OCI-LY1 (cell line): ENCODE measurements at regions not wholly inside any gene's neighbourhood (a gene's known extent, or its start where the extent isn't known, plus 50 kb on each side); places are given as distances from the start of the nearest gene placed in this dataset.

Experiments used
- H2AFZ ChIP-seq: fragments of 200-600 bp; sonication (generic), shearing (Covaris generic); 2 replicates; pipeline ENCODE4 v1.6.0; 2014; ENCODE audit warnings: antibody characterized with exemption, mild to moderate bottlenecking, low read length
- H3F3A ChIP-seq: fragments of 200-600 bp; sonication (generic), shearing (Covaris generic); 2 replicates; pipeline ENCODE4 v1.6.0; 2014; ENCODE audit warnings: mild to moderate bottlenecking, antibody characterized with exemption, low read length, moderate library complexity; ENCODE audit not compliant: insufficient read depth
- H3K27ac ChIP-seq: fragments of 200-600 bp; sonication (generic); 2 replicates; pipeline ENCODE4 v1.5.1; 2014; ENCODE audit warnings: low read length, mixed run types, mild to moderate bottlenecking, low read depth; ENCODE audit not compliant: poor library complexity, severe bottlenecking
- H3K27me3 ChIP-seq: fragments of 200-600 bp; sonication (generic); 2 replicates; pipeline ENCODE4 v1.6.0; 2014; ENCODE audit warnings: antibody characterized with exemption, mild to moderate bottlenecking, low read length, moderate library complexity; ENCODE audit not compliant: insufficient read depth
- H3K36me3 ChIP-seq: fragments of 200-600 bp; sonication (generic); 2 replicates; pipeline ENCODE4 v1.6.1; 2014; ENCODE audit warnings: mild to moderate bottlenecking, antibody characterized with exemption, low read length, moderate library complexity, mixed read lengths; ENCODE audit not compliant: insufficient read depth
- H3K4me1 ChIP-seq: fragments of 200-600 bp; sonication (generic); 2 replicates; pipeline ENCODE4 v1.5.1; 2014; ENCODE audit warnings: mild to moderate bottlenecking, low read length, moderate library complexity; ENCODE audit not compliant: insufficient read depth, severe bottlenecking
- H3K4me2 ChIP-seq: fragments of 200-600 bp; sonication (generic), shearing (Covaris generic); 2 replicates; pipeline ENCODE4 v1.6.1; 2014; ENCODE audit warnings: low read length
- H3K4me3 ChIP-seq: fragments of 200-600 bp; sonication (generic); 2 replicates; pipeline ENCODE4 v1.5.1; 2014; ENCODE audit warnings: low read length, low read depth, mild to moderate bottlenecking, mixed read lengths; ENCODE audit not compliant: poor library complexity, severe bottlenecking
- H3K79me2 ChIP-seq: fragments of 200-600 bp; shearing (Covaris generic); 2 replicates; pipeline ENCODE4 v1.6.1; 2016; ENCODE audit warnings: mixed run types, low read length, mixed read lengths; ENCODE audit not compliant: insufficient read depth
- H3K9ac ChIP-seq: fragments of 200-600 bp; sonication (generic), shearing (Covaris generic); 2 replicates; pipeline ENCODE4 v1.6.1; 2014; ENCODE audit warnings: mild to moderate bottlenecking, low read length, mixed read lengths
- H3K9me2 ChIP-seq: fragments of 200-600 bp; sonication (generic), shearing (Covaris generic); 2 replicates; pipeline ENCODE4 v1.6.1; 2014; ENCODE audit warnings: low read depth, mild to moderate bottlenecking, low read length, mixed read lengths
- H3K9me3 ChIP-seq: fragments of 200-600 bp; shearing (Covaris generic); 2 replicates; pipeline ENCODE4 v1.6.1; 2014; ENCODE audit warnings: low read length, mixed read lengths
- H4K20me1 ChIP-seq: fragments of 200-600 bp; sonication (generic), shearing (Covaris generic); 2 replicates; pipeline ENCODE4 v1.6.0; 2016; ENCODE audit warnings: mild to moderate bottlenecking, low read length; ENCODE audit not compliant: insufficient read depth
- CTCF ChIP-seq: fragments of 200-600 bp; sonication (generic), shearing (Covaris generic); IDR thresholded peaks from 2 replicates; pipeline ENCODE4 v1.5.1; 2017; ENCODE audit warnings: mild to moderate bottlenecking, antibody characterized with exemption, low read length, moderate library complexity, mixed read lengths
- EZH2 ChIP-seq: fragments of 200-600 bp; sonication (generic), shearing (Covaris generic); IDR thresholded peaks from 2 replicates; pipeline ENCODE4 v1.8.0; 2017; ENCODE audit warnings: borderline replicate concordance, mixed run types, mild to moderate bottlenecking, antibody characterized with exemption, low read length, moderate library complexity, mixed read lengths

- no peak for TF ChIP-seq EZH2
- no peak for TF ChIP-seq CTCF
- no peak overlapping the region for H2AFZ ChIP-seq
- H3K4me2 ChIP-seq = no peak overlapping the region
- no peaks in the 10 kb centered on the region for H3K79me2 ChIP-seq
- no peaks in the 10 kb centered on the region for H3K9me3 ChIP-seq
- H3K4me1 ChIP-seq = no peaks in the 10 kb centered on the region
- no peaks in the 10 kb centered on the region for H3K9me2 ChIP-seq
- H3K9ac ChIP-seq = no peak overlapping the region
- H3K27me3 ChIP-seq = no peaks in the 10 kb centered on the region
- no peak overlapping the region for H3K4me3 ChIP-seq
- H4K20me1 ChIP-seq = no peaks in the 10 kb centered on the region
- no peaks in the 10 kb centered on the region for H3K36me3 ChIP-seq
- H3K27ac ChIP-seq = no peak overlapping the region
- H3F3A ChIP-seq = no peaks in the 10 kb centered on the region
These were observed 111.2 kb upstream of the SLC35B3 start for GRCh38 chr6:8546496-8546895.

- Histone ChIP-seq H3F3A (no peaks in the 10 kb centered on the region), H2AFZ (no peak overlapping the region), H3K4me3 (no peak overlapping the region), H3K9ac (no peak overlapping the region), H3K9me2 (no peaks in the 10 kb centered on the region), H4K20me1 (no peaks in the 10 kb centered on the region), H3K36me3 (no peaks in the 10 kb centered on the region), H3K4me2 (no peak overlapping the region), H3K79me2 (no peaks in the 10 kb centered on the region), H3K4me1 (no peaks in the 10 kb centered on the region), H3K27me3 (no peaks in the 10 kb centered on the region), H3K9me3 (no peaks in the 10 kb centered on the region), H3K27ac (no peak overlapping the region)
- TF ChIP-seq CTCF (no peak), EZH2 (no peak)
These were observed 110.0 kb upstream of the SLC35B3 start for GRCh38 chr6:8545336-8545735.

- Histone ChIP-seq H3K27me3 (no peaks in the 10 kb centered on the region), H3K9me3 (no peaks in the 10 kb centered on the region), H3K27ac (no peak overlapping the region), H2AFZ (no peak overlapping the region), H3K4me3 (no peak overlapping the region), H3K79me2 (no peaks in the 10 kb centered on the region), H3K4me1 (no peaks in the 10 kb centered on the region), H3F3A (no peaks in the 10 kb centered on the region), H3K36me3 (no peaks in the 10 kb centered on the region), H4K20me1 (no peaks in the 10 kb centered on the region), H3K9ac (no peak overlapping the region), H3K4me2 (no peak overlapping the region), H3K9me2 (no peaks in the 10 kb centered on the region)
- TF ChIP-seq CTCF = no peak
- TF ChIP-seq EZH2 = no peak
These were observed 108.4 kb upstream of the SLC35B3 start for GRCh38 chr6:8543714-8544113.
